Endodermal cell (in vitro differentiated cells): ENCODE measurements at regions not wholly inside any gene's neighbourhood (a gene's known extent, or its start where the extent isn't known, plus 50 kb on each side); places are given as distances from the start of the nearest gene placed in this dataset.

Experiments
- DNase-seq: peaks from one replicate; pipeline ENCODE4 v3.0.0-alpha.2; 2017
- H3K27ac ChIP-seq: 2 replicates; pipeline ENCODE4 v1.5.1; 2013; ENCODE audit warnings: mild to moderate bottlenecking, low read depth, low read length, moderate library complexity
- H3K27me3 ChIP-seq: 2 replicates; pipeline ENCODE4 v1.6.1; 2013; ENCODE audit warnings: mild to moderate bottlenecking, low read length, moderate library complexity; ENCODE audit not compliant: insufficient read depth, control insufficient read depth, poor library complexity, severe bottlenecking
- H3K36me3 ChIP-seq: 2 replicates; pipeline ENCODE4 v1.7.0; 2013; ENCODE audit warnings: mild to moderate bottlenecking, low read length, moderate library complexity; ENCODE audit not compliant: control insufficient read depth, insufficient read depth
- H3K4me1 ChIP-seq: one replicate; pipeline ENCODE4 v1.7.0; 2013; ENCODE audit warnings: low read length; ENCODE audit not compliant: control insufficient read depth, insufficient read depth
- H3K4me3 ChIP-seq: 2 replicates; pipeline ENCODE4 v1.5.1; 2013; ENCODE audit warnings: mild to moderate bottlenecking, low read length, moderate library complexity
- H3K9ac ChIP-seq: 2 replicates; pipeline ENCODE4 v1.6.1; 2013; ENCODE audit warnings: mild to moderate bottlenecking, low read length, moderate library complexity; ENCODE audit not compliant: poor library complexity, severe bottlenecking; ENCODE audit errors: extremely low read depth
- H3K9me3 ChIP-seq: 2 replicates; pipeline ENCODE4 v1.6.1; 2013; ENCODE audit warnings: mild to moderate bottlenecking, low read length, moderate library complexity; ENCODE audit not compliant: control insufficient read depth
- H3K27ac Mint-ChIP-seq: 2 replicates; pipeline ENCODE4 v1.8.0; 2020; ENCODE audit warnings: mixed read lengths
- H3K27me3 Mint-ChIP-seq: 2 replicates; pipeline ENCODE4 v1.8.0; 2021; ENCODE audit warnings: mild to moderate bottlenecking, mixed read lengths; ENCODE audit not compliant: insufficient read depth
- H3K36me3 Mint-ChIP-seq: 2 replicates; pipeline ENCODE4 v1.8.0; 2020; ENCODE audit warnings: low read depth, mixed read lengths
- H3K4me1 Mint-ChIP-seq: 2 replicates; pipeline ENCODE4 v1.8.0; 2020; ENCODE audit warnings: mixed read lengths
- H3K4me3 Mint-ChIP-seq: 2 replicates; pipeline ENCODE4 v1.8.0; 2020; ENCODE audit warnings: mild to moderate bottlenecking, moderate library complexity, mixed read lengths
- H3K9me3 Mint-ChIP-seq: 2 replicates; pipeline ENCODE4 v1.8.0; 2020; ENCODE audit warnings: mild to moderate bottlenecking, mixed read lengths
- CTCF ChIP-seq: fragments of 200-600 bp; sonication (generic); conservative IDR thresholded peaks from 2 replicates; pipeline ENCODE4 v1.5.0; 2021; ENCODE audit warnings: antibody characterized with exemption, mild to moderate bottlenecking
- WGBS, 2 experiments: methylation state at CpG; one replicate each; pipeline versions ENCODE4 v1.1.5 to v1.1.7; 2013; ENCODE audit warnings: missing lambda C conversion rate in 2 of 2, mixed read lengths in 1 of 2; ENCODE audit not compliant: insufficient coverage in 1 of 2, insufficient read length in 1 of 2; 5-methylcytosine and 5-hydroxymethylcytosine counted together

- no peak overlapping the region for H3K27ac ChIP-seq
- no peak overlapping the region for H3K27ac Mint-ChIP-seq
- no peaks in the 10 kb centered on the region for H3K9me3 Mint-ChIP-seq
These were observed 182.8 kb upstream of the CHRM2 start for GRCh38 chr7:136685501-136686173.

DNA sequence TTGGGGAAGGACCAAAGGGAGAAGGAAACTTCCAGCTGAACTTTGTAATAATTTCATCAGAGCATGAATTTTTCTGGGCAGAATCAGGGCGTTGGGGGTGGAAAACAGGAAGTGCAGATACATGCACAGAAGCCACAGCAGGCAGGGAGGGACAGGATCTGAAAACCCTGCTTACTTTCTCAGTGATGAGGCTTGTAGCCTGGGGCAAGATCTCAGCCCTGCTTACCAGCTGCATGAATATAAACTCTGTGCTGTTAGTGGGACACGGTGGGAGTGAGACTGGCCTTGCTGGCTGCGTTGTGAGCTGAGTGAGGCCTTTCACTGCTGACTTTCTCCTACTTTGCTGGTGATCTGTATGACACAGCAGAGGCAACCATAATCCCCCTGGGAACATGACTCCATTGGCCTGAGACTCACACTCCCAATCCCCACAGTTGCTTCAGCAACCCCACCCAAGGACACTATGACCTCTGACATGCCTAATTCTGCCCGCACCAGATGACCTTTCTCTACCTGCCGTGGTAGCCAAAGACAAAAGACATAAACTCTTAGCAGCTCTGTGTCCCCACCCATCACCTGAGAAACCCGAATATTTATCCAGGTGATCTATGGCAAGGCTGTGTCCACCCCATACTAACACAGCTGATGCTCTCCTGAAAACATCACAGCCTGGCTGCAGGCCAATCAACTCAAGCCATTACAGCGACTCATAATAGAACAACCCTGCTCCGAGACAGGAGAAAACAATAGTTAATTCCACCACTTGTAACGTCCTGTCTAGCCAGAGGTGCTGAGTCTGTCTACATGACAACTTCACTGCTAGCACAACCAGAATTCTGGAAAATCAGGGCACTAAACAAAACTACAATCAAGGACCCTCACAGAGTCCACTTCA lies 190.7 kb upstream of the CHRM2 start:
- H3K27me3 Mint-ChIP-seq = no peaks in the 10 kb centered on the region
- Histone ChIP-seq H3K4me1 (no peaks in the 10 kb centered on the region), H3K36me3 (no peaks in the 10 kb centered on the region), H3K9me3 (peaks cover 10% of the 10 kb centered on the region), H3K27ac (no peak overlapping the region), H3K4me3 (no peak overlapping the region), H3K9ac (no peak overlapping the region), H3K27me3 (no peaks in the 10 kb centered on the region)
- WGBS, 2 experiments = 85 to 88% methylated on average over 4 to 9 of the region's 9 CpGs
- H3K9me3 Mint-ChIP-seq = peaks cover 5% of the 10 kb centered on the region
- no peaks in the 10 kb centered on the region for H3K4me1 Mint-ChIP-seq
- no peak for DNase-seq
- no peak overlapping the region for H3K4me3 Mint-ChIP-seq
- TF ChIP-seq CTCF = no peak
- H3K36me3 Mint-ChIP-seq = no peaks in the 10 kb centered on the region
- no peak overlapping the region for H3K27ac Mint-ChIP-seq

More at GRCh38 chr7:136685501-136686173, 182.8 kb upstream of the CHRM2 start:
- 77 to 87% methylated on average over 6 to 7 of the region's 7 CpGs for WGBS, 2 experiments
- Histone ChIP-seq H3K4me3 (no peak overlapping the region), H3K9me3 (no peaks in the 10 kb centered on the region), H3K9ac (no peak overlapping the region), H3K27me3 (no peaks in the 10 kb centered on the region), H3K4me1 (no peaks in the 10 kb centered on the region), H3K36me3 (no peaks in the 10 kb centered on the region)
- TF ChIP-seq CTCF = no peak
- H3K36me3 Mint-ChIP-seq = no peaks in the 10 kb centered on the region
- H3K4me1 Mint-ChIP-seq = no peaks in the 10 kb centered on the region
- no peak overlapping the region for H3K4me3 Mint-ChIP-seq
- no peaks in the 10 kb centered on the region for H3K27me3 Mint-ChIP-seq
- DNase-seq = no peak

GRCh38 chr7:136667584-136667983 lies 200.9 kb upstream of the CHRM2 start:
- H3K27me3 ChIP-seq = no peaks in the 10 kb centered on the region
- H3K9me3 ChIP-seq = peaks cover 12% of the 10 kb centered on the region
- no peaks in the 10 kb centered on the region for H3K4me1 Mint-ChIP-seq
- TF ChIP-seq CTCF = no peak
- no peak for DNase-seq
- H3K4me3 ChIP-seq = no peak overlapping the region
- no peak overlapping the region for H3K27ac Mint-ChIP-seq
- H3K27me3 Mint-ChIP-seq = no peaks in the 10 kb centered on the region
- H3K9me3 Mint-ChIP-seq = peaks cover 12% of the 10 kb centered on the region
- no peaks in the 10 kb centered on the region for H3K4me1 ChIP-seq
- no peaks in the 10 kb centered on the region for H3K36me3 ChIP-seq
- H3K36me3 Mint-ChIP-seq = no peaks in the 10 kb centered on the region
- H3K9ac ChIP-seq = no peak overlapping the region
- no CpG with 5 or more reads among the region's 1 CpG for WGBS, 2 experiments
- no peak overlapping the region for H3K4me3 Mint-ChIP-seq
- no peak overlapping the region for H3K27ac ChIP-seq
